GM23248 (cell line): ENCODE measurements at regions not wholly inside any gene's neighbourhood (a gene's known extent, or its start where the extent isn't known, plus 50 kb on each side); places are given as distances from the start of the nearest gene placed in this dataset.

ENCODE experiments used
- DNase-seq: peaks from one replicate; pipeline ENCODE4 v3.0.0-alpha.2; 2015
- H2AFZ ChIP-seq: fragments of 200-600 bp; sonication (generic); 2 replicates; pipeline ENCODE4 v1.6.1; 2016; ENCODE audit warnings: antibody characterized with exemption
- H3F3A ChIP-seq: fragments of 200-600 bp; sonication (generic); 2 replicates; pipeline ENCODE4 v1.6.1; 2016; ENCODE audit warnings: mild to moderate bottlenecking, antibody characterized with exemption, mixed run types; ENCODE audit not compliant: insufficient read depth
- H3K27ac ChIP-seq: fragments of 200-600 bp; sonication (generic); 2 replicates; pipeline ENCODE4 v1.5.1; 2016; ENCODE audit warnings: mild to moderate bottlenecking
- H3K27me3 ChIP-seq: fragments of 200-600 bp; sonication (generic); replicated peaks from 2 replicates; pipeline ENCODE4 v1.6.1; 2016; ENCODE audit warnings: mild to moderate bottlenecking; ENCODE audit not compliant: insufficient read depth
- H3K36me3 ChIP-seq: fragments of 200-600 bp; sonication (generic); 2 replicates; pipeline ENCODE4 v1.6.1; 2016; ENCODE audit warnings: low read depth, mild to moderate bottlenecking
- H3K4me1 ChIP-seq: fragments of 200-600 bp; sonication (generic); 2 replicates; pipeline ENCODE4 v1.6.1; 2016; ENCODE audit warnings: mild to moderate bottlenecking; ENCODE audit not compliant: insufficient read depth
- H3K4me2 ChIP-seq: fragments of 200-600 bp; sonication (generic); one replicate; pipeline ENCODE4 v1.6.1; 2016; ENCODE audit warnings: mild to moderate bottlenecking; ENCODE audit not compliant: unreplicated experiment
- H3K4me3 ChIP-seq: fragments of 200-600 bp; sonication (generic); 2 replicates; pipeline ENCODE4 v1.5.1; 2016; ENCODE audit warnings: mild to moderate bottlenecking
- H3K79me2 ChIP-seq: fragments of 200-600 bp; sonication (generic); 2 replicates; pipeline ENCODE4 v1.6.1; 2016; ENCODE audit warnings: mild to moderate bottlenecking; ENCODE audit not compliant: insufficient read depth
- H3K9ac ChIP-seq: fragments of 200-600 bp; sonication (generic); 2 replicates; pipeline ENCODE4 v1.6.1; 2016; ENCODE audit warnings: mild to moderate bottlenecking
- H3K9me2 ChIP-seq: fragments of 200-600 bp; sonication (generic); 2 replicates; pipeline ENCODE4 v1.6.1; 2016; ENCODE audit warnings: mixed run types, mild to moderate bottlenecking, moderate library complexity; ENCODE audit not compliant: insufficient read depth
- H3K9me3 ChIP-seq: fragments of 200-600 bp; sonication (generic); one replicate; pipeline ENCODE4 v1.6.1; 2017; ENCODE audit warnings: low read depth
- H4K20me1 ChIP-seq: fragments of 200-600 bp; sonication (generic); 2 replicates; pipeline ENCODE4 v1.6.0; 2016; ENCODE audit not compliant: insufficient read depth
- EZH2 ChIP-seq: fragments of 200-600 bp; sonication (generic); IDR thresholded peaks from 2 replicates; pipeline ENCODE4 v1.6.1; 2018; ENCODE audit warnings: antibody characterized with exemption, mild to moderate bottlenecking; ENCODE audit not compliant: insufficient read depth, poor library complexity, severe bottlenecking
- EZH2phosphoT487 ChIP-seq: fragments of 200-600 bp; sonication (generic); IDR thresholded peaks from 2 replicates; pipeline ENCODE4 v1.6.1; 2018; ENCODE audit warnings: antibody characterized with exemption, moderate library complexity, mild to moderate bottlenecking, low read depth; ENCODE audit not compliant: insufficient read depth
- whole genome bisulfite sequencing, 2 experiments: methylation state at CpG; one replicate each; pipeline ENCODE4 v1.1.6; 2015 to 2017; ENCODE audit warnings: low lambda C conversion rate in 2 of 2, low coverage in 1 of 2; ENCODE audit errors: missing lambda C conversion rate in 2 of 2; 5-methylcytosine and 5-hydroxymethylcytosine counted together
- in situ Hi-C: fragments of 300-500 bp; cut with MboI; formaldehyde crosslinking; loops from 2 replicates; pipeline ENCODE4 v1.15.0; 2020

GRCh38 chr6:74676906-74677305, 528.9 kb downstream of the COL12A1 start:
- in situ Hi-C loops = no loop called here
- no peaks in the 10 kb centered on the region for H3K27me3 ChIP-seq
- DNase-seq = no peak
- no peaks in the 10 kb centered on the region for H3K9me3 ChIP-seq
- no peak overlapping the region for H3K4me2 ChIP-seq
- WGBS, 2 experiments = 57 to 76% methylated on average over 1 of the region's 1 CpG
- H3K36me3 ChIP-seq = no peaks in the 10 kb centered on the region
- no peaks in the 10 kb centered on the region for H3K79me2 ChIP-seq
- H2AFZ ChIP-seq = no peak overlapping the region
- no peaks in the 10 kb centered on the region for H4K20me1 ChIP-seq
- no peak overlapping the region for H3K9ac ChIP-seq
- no peak overlapping the region for H3K27ac ChIP-seq
- no peak overlapping the region for H3K4me3 ChIP-seq
- peaks cover 11% of the 10 kb centered on the region for H3K4me1 ChIP-seq
- peaks cover 13% of the 10 kb centered on the region for H3F3A ChIP-seq
- TF ChIP-seq EZH2phosphoT487 (no peak), EZH2 (no peak)
- no peaks in the 10 kb centered on the region for H3K9me2 ChIP-seq

- H3K4me1 ChIP-seq = peaks cover 20% of the 10 kb centered on the region
- no peaks in the 10 kb centered on the region for H3K36me3 ChIP-seq
- H3K9me2 ChIP-seq = no peaks in the 10 kb centered on the region
- H3K9ac ChIP-seq = no peak overlapping the region
- no peak for DNase-seq
- H3K27ac ChIP-seq = no peak overlapping the region
- no peaks in the 10 kb centered on the region for H3K27me3 ChIP-seq
- H3F3A ChIP-seq = peaks cover 27% of the 10 kb centered on the region
- H3K4me3 ChIP-seq = no peak overlapping the region
- H4K20me1 ChIP-seq = no peaks in the 10 kb centered on the region
- no peak overlapping the region for H2AFZ ChIP-seq
- no peaks in the 10 kb centered on the region for H3K9me3 ChIP-seq
- H3K79me2 ChIP-seq = no peaks in the 10 kb centered on the region
- H3K4me2 ChIP-seq = no peak overlapping the region
- no peak for TF ChIP-seq EZH2phosphoT487
- no peak for TF ChIP-seq EZH2
- in situ Hi-C loops = no loop called here
Observed at GRCh38 chr6:74674377-74674776, 531.5 kb downstream of the COL12A1 start.

GRCh38 chr6:74671558-74672025, 534.3 kb downstream of the COL12A1 start:
- in situ Hi-C loops = no loop called here
- Histone ChIP-seq H3K9me2 (no peaks in the 10 kb centered on the region), H3K79me2 (no peaks in the 10 kb centered on the region), H3K9me3 (no peaks in the 10 kb centered on the region), H3F3A (peaks cover 27% of the 10 kb centered on the region), H2AFZ (peak overlapping the region; percentile 14; the same call in 1 of the 2 replicates), H3K4me1 (peaks cover 20% of the 10 kb centered on the region), H3K27me3 (no peaks in the 10 kb centered on the region), H3K9ac (peak overlapping the region; percentile 10), H3K4me3 (peak overlapping the region; percentile 23), H3K4me2 (peak overlapping the region; percentile 63), H4K20me1 (no peaks in the 10 kb centered on the region), H3K27ac (peak overlapping the region; percentile 81), H3K36me3 (no peaks in the 10 kb centered on the region)
- peak; percentile 94 for DNase-seq
- WGBS, 2 experiments = 4% methylated on average over 6 of the region's 6 CpGs
- TF ChIP-seq EZH2phosphoT487 = peak; percentile 93
- no peak for TF ChIP-seq EZH2

GRCh38 chr6:74658391-74658790, 547.5 kb downstream of the COL12A1 start:
- Histone ChIP-seq H3K4me1 (peaks cover 43% of the 10 kb centered on the region), H3K4me2 (peak overlapping the region; percentile 40), H3K27ac (peak overlapping the region; percentile 40), H3K9me3 (no peaks in the 10 kb centered on the region), H3F3A (peaks cover 29% of the 10 kb centered on the region), H3K9ac (no peak overlapping the region), H3K9me2 (no peaks in the 10 kb centered on the region), H2AFZ (no peak overlapping the region), H3K36me3 (no peaks in the 10 kb centered on the region), H4K20me1 (no peaks in the 10 kb centered on the region), H3K4me3 (no peak overlapping the region), H3K79me2 (no peaks in the 10 kb centered on the region), H3K27me3 (no peaks in the 10 kb centered on the region)
- peak; percentile 41 for DNase-seq
- TF ChIP-seq EZH2phosphoT487 (no peak), EZH2 (no peak)
- in situ Hi-C loops = no loop called here

- Histone ChIP-seq H3K4me2 (peak overlapping the region; percentile 40), H3K27ac (peak overlapping the region; percentile 40), H3K4me3 (no peak overlapping the region), H3K79me2 (no peaks in the 10 kb centered on the region), H2AFZ (no peak overlapping the region), H3K4me1 (peaks cover 45% of the 10 kb centered on the region), H3K9ac (no peak overlapping the region), H3K9me2 (no peaks in the 10 kb centered on the region), H3F3A (peaks cover 29% of the 10 kb centered on the region), H3K27me3 (no peaks in the 10 kb centered on the region), H3K36me3 (no peaks in the 10 kb centered on the region), H3K9me3 (no peaks in the 10 kb centered on the region), H4K20me1 (no peaks in the 10 kb centered on the region)
- WGBS, 2 experiments = 85 to 93% methylated on average over 1 of the region's 1 CpG
- TF ChIP-seq EZH2 (no peak), EZH2phosphoT487 (no peak)
- in situ Hi-C loops = no loop called here
- no peak for DNase-seq
Observed at GRCh38 chr6:74657931-74658330, 547.9 kb downstream of the COL12A1 start.
